Prostate gland (tissue), 2 donors: ENCODE measurements at regions not wholly inside any gene's neighbourhood (a gene's known extent, or its start where the extent isn't known, plus 50 kb on each side); places are given as distances from the start of the nearest gene placed in this dataset.

Experiments used
- DNase-seq: peaks from one replicate; pipeline ENCODE4 v3.0.0-alpha.2; 2019; ENCODE audit warnings: low spot score
- H3K27ac ChIP-seq, 2 donors: fragments of 200-600 bp; sonication (generic); 2 replicates each; pipeline ENCODE4 v1.5.1; 2017 to 2019
- H3K27me3 ChIP-seq: fragments of 200-600 bp; sonication (generic); replicated peaks from 2 replicates; pipeline ENCODE4 v1.5.1; 2019; ENCODE audit not compliant: insufficient read depth
- H3K36me3 ChIP-seq, 2 donors: fragments of 200-600 bp; sonication (generic); 1 replicate in 1 of 2; 2 replicates in 1 of 2; pipeline versions ENCODE4 v1.5.1 to v1.8.1; 2017 to 2019
- H3K4me1 ChIP-seq: fragments of 200-600 bp; sonication (generic); replicated peaks from 2 replicates; pipeline ENCODE4 v1.5.1; 2019
- H3K4me3 ChIP-seq, 2 donors: fragments of 200-600 bp; sonication (generic); 2 replicates each; pipeline ENCODE4 v1.5.1; 2017 to 2019
- H3K9me3 ChIP-seq: fragments of 200-600 bp; sonication (generic); 2 replicates; pipeline ENCODE4 v1.5.1; 2017
- POLR2A ChIP-seq: fragments of 450-650 bp; IDR thresholded peaks from one replicate; pipeline ENCODE4 v1.6.1; 2016; ENCODE audit warnings: antibody characterized with exemption, mild to moderate bottlenecking
- POLR2AphosphoS5 ChIP-seq: sonication (generic); formaldehyde crosslinking; IDR thresholded peaks from one replicate; pipeline ENCODE4 v1.6.1; 2017; ENCODE audit warnings: antibody characterized with exemption
- WGBS: methylation state at CpG from one replicate; pipeline ENCODE4 v1.1.5; 2018; 5-methylcytosine and 5-hydroxymethylcytosine counted together
- intact Hi-C: fragments of 100-400 bp; cut with DNase I; formaldehyde crosslinking; loops from one replicate; pipeline ENCODE4 v1.14.2; 2022
- TF ChIP-seq, protein P1 (sequence below), 4 experiments: fragments of 200-600 bp in 2 of 4; fragments of 450-650 bp in 2 of 4; sonication (generic) in 2 of 4; IDR thresholded peaks; 1 replicate in 3 of 4; 2 replicates in 1 of 4; pipeline ENCODE4 v1.5.1; 2016 to 2019; ENCODE audit warnings: antibody characterized with exemption in 4 of 4, mild to moderate bottlenecking in 2 of 4, moderate library complexity in 2 of 4

DNA sequence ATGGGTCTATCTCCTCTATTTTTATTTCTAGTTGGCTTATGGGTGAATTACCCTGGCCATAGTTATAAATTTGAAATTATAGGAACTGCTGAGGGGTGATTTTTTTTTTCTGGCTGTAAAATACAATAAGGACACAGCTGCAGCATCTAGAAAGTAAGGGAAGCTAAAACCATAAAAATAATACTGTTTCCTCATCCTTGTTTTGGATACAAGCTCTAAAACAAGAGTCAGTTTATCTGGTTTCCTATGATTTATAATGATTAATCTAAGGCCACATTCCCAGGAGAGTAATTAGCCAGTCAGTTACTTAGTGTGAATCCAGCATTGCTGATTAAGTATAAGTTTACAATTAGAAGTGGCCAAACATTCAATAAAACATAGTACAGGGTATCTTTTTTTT is 219.1 kb upstream of the NBEA start:
- Histone ChIP-seq H3K27ac (no peak overlapping the region), H3K4me3 (no peak overlapping the region), H3K4me1 (no peaks in the 10 kb centered on the region), H3K27me3 (no peaks in the 10 kb centered on the region), H3K9me3 (no peaks in the 10 kb centered on the region), H3K36me3 (no peaks in the 10 kb centered on the region)
- no peak for TF ChIP-seq POLR2A
- TF ChIP-seq, protein P1, sequence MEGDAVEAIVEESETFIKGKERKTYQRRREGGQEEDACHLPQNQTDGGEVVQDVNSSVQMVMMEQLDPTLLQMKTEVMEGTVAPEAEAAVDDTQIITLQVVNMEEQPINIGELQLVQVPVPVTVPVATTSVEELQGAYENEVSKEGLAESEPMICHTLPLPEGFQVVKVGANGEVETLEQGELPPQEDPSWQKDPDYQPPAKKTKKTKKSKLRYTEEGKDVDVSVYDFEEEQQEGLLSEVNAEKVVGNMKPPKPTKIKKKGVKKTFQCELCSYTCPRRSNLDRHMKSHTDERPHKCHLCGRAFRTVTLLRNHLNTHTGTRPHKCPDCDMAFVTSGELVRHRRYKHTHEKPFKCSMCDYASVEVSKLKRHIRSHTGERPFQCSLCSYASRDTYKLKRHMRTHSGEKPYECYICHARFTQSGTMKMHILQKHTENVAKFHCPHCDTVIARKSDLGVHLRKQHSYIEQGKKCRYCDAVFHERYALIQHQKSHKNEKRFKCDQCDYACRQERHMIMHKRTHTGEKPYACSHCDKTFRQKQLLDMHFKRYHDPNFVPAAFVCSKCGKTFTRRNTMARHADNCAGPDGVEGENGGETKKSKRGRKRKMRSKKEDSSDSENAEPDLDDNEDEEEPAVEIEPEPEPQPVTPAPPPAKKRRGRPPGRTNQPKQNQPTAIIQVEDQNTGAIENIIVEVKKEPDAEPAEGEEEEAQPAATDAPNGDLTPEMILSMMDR (IDR thresholded peaks at IDR 0.05), result no peak
- no peak for TF ChIP-seq POLR2AphosphoS5
- intact Hi-C loops, result no loop called here
- DNase-seq, result no peak

DNA sequence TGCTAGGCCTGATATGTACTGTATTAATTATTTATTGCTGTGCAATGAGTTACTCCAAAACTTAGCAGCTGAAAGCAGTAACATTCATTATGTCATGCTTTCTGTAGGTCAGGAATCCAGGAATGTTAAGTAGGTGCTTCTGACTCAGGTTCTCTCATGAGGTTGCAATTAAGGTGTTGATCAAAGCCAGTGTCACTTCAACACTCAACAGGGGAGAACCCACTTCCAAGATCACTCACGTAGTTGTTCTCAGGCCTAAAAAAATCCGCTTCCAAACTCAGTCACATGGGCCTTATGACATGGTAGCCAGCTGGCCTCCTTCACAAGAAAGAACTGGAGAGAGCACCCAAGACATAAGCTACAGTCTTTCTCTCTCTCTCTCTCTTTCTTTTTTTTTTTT is 211.1 kb upstream of the NBEA start:
- no peaks in the 10 kb centered on the region for H3K4me1 ChIP-seq
- H3K27ac ChIP-seq, result no peak overlapping the region
- DNase-seq, result no peak
- H3K9me3 ChIP-seq, result no peaks in the 10 kb centered on the region
- no peak overlapping the region for H3K4me3 ChIP-seq
- 98% methylated on average over 2 of the region's 2 CpGs for WGBS
- intact Hi-C loops, result no loop called here
- no peaks in the 10 kb centered on the region for H3K36me3 ChIP-seq
- H3K27me3 ChIP-seq, result no peaks in the 10 kb centered on the region
- TF ChIP-seq, protein P1 (IDR thresholded peaks at IDR 0.05), result no peak
- TF ChIP-seq POLR2A (no peak), POLR2AphosphoS5 (no peak)

DNA sequence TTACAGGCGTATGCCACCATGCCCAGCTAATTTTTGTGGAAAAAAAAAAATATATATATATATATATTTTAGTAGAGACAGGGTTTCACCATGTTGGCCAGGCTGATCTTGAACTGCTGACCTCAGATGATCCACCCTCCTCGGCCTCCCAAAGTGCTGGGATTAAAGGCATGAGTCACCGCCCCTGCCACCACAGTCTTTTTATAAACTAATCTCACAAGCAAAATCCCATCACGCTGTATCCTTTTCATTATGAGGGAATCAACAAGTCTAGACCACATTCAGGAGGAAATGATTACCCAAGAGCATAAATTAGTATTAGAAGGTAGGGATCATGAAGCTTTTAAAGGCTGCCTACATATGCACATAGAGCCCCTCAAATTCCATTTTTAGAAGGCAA is 210.6 kb upstream of the NBEA start:
- no peaks in the 10 kb centered on the region for H3K4me1 ChIP-seq
- H3K4me3 ChIP-seq, result no peak overlapping the region
- no peaks in the 10 kb centered on the region for H3K36me3 ChIP-seq
- H3K9me3 ChIP-seq, result no peaks in the 10 kb centered on the region
- no peak overlapping the region for H3K27ac ChIP-seq
- 89% methylated on average over 4 of the region's 4 CpGs for WGBS
- DNase-seq, result no peak
- no peaks in the 10 kb centered on the region for H3K27me3 ChIP-seq
- TF ChIP-seq POLR2AphosphoS5 (no peak), POLR2A (no peak)
- TF ChIP-seq, protein P1 (IDR thresholded peaks at IDR 0.05), result no peak
- intact Hi-C loops, result no loop called here

DNA sequence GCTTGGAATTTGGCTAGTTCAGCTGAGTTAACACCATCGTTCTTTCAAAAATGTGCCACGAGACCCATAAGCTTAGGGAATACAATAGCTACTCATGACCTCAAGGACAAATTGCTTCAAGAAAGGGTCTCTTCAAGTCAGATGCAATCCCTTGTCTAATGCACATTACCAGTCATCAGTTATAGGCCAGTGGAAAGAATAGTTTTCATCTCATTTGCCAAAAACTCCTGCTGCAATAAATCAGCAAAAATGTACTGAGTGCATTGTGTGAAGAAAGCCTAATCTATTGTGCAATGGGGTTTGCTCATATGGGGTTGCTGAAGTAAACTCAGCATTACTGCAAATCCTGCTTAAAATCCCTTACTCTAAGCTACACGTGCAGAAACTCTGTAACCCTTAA is 208.3 kb upstream of the NBEA start:
- H3K27me3 ChIP-seq, result no peaks in the 10 kb centered on the region
- intact Hi-C loops, result no loop called here
- H3K9me3 ChIP-seq, result no peaks in the 10 kb centered on the region
- 42% methylated on average over 3 of the region's 3 CpGs for WGBS
- no peak overlapping the region for H3K4me3 ChIP-seq
- no peak for DNase-seq
- H3K27ac ChIP-seq, result no peak overlapping the region
- no peaks in the 10 kb centered on the region for H3K4me1 ChIP-seq
- TF ChIP-seq POLR2A (no peak), POLR2AphosphoS5 (no peak)
- TF ChIP-seq, protein P1 (IDR thresholded peaks at IDR 0.05), result no peak
- no peaks in the 10 kb centered on the region for H3K36me3 ChIP-seq

DNA sequence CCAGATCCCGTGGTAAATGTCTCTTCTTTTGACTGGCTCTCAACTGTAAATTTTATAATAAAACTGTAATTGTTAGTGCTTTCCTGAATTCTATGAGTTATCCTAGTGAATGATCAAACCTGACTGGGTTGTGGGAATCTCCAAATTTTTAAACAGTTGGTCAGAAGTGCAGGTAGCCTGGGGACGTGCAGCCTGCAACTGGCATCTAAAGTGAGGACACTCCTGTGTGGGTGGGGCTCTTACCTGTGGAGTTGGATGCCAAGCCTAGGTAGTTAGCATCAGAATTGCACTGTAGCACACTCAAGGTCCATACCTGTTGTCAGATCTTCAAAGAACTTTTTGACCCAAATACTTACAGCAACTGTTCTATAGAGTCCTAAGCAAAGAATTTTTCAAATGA is 207.1 kb upstream of the NBEA start:
- 75% methylated on average over 2 of the region's 2 CpGs for WGBS
- Histone ChIP-seq H3K27me3 (no peaks in the 10 kb centered on the region), H3K9me3 (no peaks in the 10 kb centered on the region), H3K4me3 (no peak overlapping the region), H3K36me3 (no peaks in the 10 kb centered on the region), H3K4me1 (no peaks in the 10 kb centered on the region), H3K27ac (no peak overlapping the region)
- TF ChIP-seq POLR2A (no peak), POLR2AphosphoS5 (no peak)
- TF ChIP-seq, protein P1 (IDR thresholded peaks at IDR 0.05), result no peak
- intact Hi-C loops, result no loop called here
- no peak for DNase-seq
